Cardiac muscle cell (in vitro differentiated cells and primary cell): ENCODE measurements at regions not wholly inside any gene's neighbourhood (a gene's known extent, or its start where the extent isn't known, plus 50 kb on each side); places are given as distances from the start of the nearest gene placed in this dataset.

Source experiments
- DNase-seq, 2 donors: peaks; one replicate each; pipeline versions ENCODE4 v3.0.0 to v3.0.0-alpha.2; 2010 to 2017; ENCODE audit warnings: low read depth in 1 of 2, low spot score in 1 of 2
- H3K27ac ChIP-seq: fragments of 200-600 bp; sonication (generic); 2 replicates; pipeline ENCODE4 v1.5.1; 2016
- H3K27me3 ChIP-seq: fragments of 200-600 bp; sonication (generic); 2 replicates; pipeline ENCODE4 v1.6.0; 2016; ENCODE audit warnings: control low read depth
- H3K36me3 ChIP-seq: fragments of 200-600 bp; sonication (generic); 2 replicates; pipeline ENCODE4 v1.5.1; 2016; ENCODE audit warnings: control low read depth
- H3K4me1 ChIP-seq: fragments of 200-600 bp; sonication (generic); 2 replicates; pipeline ENCODE4 v1.8.1; 2017; ENCODE audit warnings: low read depth, mild to moderate bottlenecking, mixed run types
- H3K4me3 ChIP-seq: fragments of 200-600 bp; sonication (generic); 2 replicates; pipeline ENCODE4 v1.5.1; 2016; ENCODE audit warnings: mild to moderate bottlenecking
- H3K9me3 ChIP-seq: fragments of 200-600 bp; sonication (generic); 2 replicates; pipeline ENCODE4 v1.5.1; 2017; ENCODE audit warnings: low read depth, mild to moderate bottlenecking, control low read depth
- TF ChIP-seq, protein P1 (sequence below): IDR thresholded peaks from 2 replicates; pipeline ENCODE4 v1.5.1; 2012; ENCODE audit warnings: low read depth, mild to moderate bottlenecking, low read length

- Histone ChIP-seq H3K4me1 (no peaks in the 10 kb centered on the region), H3K36me3 (no peaks in the 10 kb centered on the region), H3K9me3 (no peaks in the 10 kb centered on the region), H3K27ac (no peak overlapping the region), H3K4me3 (no peak overlapping the region), H3K27me3 (peaks cover 30% of the 10 kb centered on the region)
- no peak for DNase-seq
- TF ChIP-seq, protein P1, sequence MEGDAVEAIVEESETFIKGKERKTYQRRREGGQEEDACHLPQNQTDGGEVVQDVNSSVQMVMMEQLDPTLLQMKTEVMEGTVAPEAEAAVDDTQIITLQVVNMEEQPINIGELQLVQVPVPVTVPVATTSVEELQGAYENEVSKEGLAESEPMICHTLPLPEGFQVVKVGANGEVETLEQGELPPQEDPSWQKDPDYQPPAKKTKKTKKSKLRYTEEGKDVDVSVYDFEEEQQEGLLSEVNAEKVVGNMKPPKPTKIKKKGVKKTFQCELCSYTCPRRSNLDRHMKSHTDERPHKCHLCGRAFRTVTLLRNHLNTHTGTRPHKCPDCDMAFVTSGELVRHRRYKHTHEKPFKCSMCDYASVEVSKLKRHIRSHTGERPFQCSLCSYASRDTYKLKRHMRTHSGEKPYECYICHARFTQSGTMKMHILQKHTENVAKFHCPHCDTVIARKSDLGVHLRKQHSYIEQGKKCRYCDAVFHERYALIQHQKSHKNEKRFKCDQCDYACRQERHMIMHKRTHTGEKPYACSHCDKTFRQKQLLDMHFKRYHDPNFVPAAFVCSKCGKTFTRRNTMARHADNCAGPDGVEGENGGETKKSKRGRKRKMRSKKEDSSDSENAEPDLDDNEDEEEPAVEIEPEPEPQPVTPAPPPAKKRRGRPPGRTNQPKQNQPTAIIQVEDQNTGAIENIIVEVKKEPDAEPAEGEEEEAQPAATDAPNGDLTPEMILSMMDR: no peak
These were observed 372.5 kb upstream of the DDHD1 start for GRCh38 chr14:53525608-53526007.

DNA sequence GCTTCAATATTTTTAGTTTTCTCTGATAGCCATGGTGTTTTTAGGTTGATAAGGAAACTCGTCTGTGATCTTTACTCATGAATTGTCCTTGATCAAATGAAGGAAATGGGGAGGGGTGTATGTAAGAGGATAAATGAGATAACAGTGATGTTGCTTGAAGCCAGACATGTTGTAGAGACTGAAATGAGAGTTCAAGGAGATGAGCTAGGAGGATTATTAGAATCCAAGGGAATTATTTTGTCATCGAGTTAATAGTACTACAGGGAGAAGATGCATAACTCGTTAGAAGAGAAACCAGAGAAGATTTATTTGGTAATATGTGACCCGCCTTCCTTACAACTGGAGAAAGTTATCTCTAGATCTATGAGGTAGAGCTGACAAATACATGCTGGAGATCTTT, 371.3 kb upstream of the DDHD1 start:
- TF ChIP-seq, protein P1: no peak
- Histone ChIP-seq H3K4me3 (no peak overlapping the region), H3K36me3 (no peaks in the 10 kb centered on the region), H3K9me3 (no peaks in the 10 kb centered on the region), H3K27me3 (peaks cover 30% of the 10 kb centered on the region), H3K27ac (no peak overlapping the region), H3K4me1 (no peaks in the 10 kb centered on the region)
- DNase-seq: no peak

DNA sequence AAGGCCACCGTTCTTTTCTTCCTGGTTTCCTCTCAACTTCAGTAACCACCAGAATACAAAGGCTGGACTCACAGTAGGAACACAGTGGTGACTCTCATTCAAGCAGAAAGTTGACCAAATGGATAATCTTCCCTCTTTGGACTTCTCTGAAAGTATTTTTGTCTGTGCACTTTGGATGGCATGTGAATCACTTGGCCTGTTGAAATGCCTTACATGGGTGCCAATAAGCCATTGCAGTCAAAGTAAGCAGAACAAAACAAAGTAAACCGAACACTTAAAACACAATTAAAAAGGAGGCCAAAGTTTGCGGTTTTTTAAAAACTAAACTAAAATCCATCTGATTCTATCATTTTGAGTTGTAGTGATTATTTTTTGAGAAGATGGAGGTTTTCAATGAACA, 370.1 kb upstream of the DDHD1 start:
- no peaks in the 10 kb centered on the region for H3K4me1 ChIP-seq
- peaks cover 27% of the 10 kb centered on the region for H3K27me3 ChIP-seq
- no peaks in the 10 kb centered on the region for H3K36me3 ChIP-seq
- H3K4me3 ChIP-seq: no peak overlapping the region
- DNase-seq: no peak
- H3K27ac ChIP-seq: no peak overlapping the region
- TF ChIP-seq, protein P1: no peak
- no peaks in the 10 kb centered on the region for H3K9me3 ChIP-seq

DNA sequence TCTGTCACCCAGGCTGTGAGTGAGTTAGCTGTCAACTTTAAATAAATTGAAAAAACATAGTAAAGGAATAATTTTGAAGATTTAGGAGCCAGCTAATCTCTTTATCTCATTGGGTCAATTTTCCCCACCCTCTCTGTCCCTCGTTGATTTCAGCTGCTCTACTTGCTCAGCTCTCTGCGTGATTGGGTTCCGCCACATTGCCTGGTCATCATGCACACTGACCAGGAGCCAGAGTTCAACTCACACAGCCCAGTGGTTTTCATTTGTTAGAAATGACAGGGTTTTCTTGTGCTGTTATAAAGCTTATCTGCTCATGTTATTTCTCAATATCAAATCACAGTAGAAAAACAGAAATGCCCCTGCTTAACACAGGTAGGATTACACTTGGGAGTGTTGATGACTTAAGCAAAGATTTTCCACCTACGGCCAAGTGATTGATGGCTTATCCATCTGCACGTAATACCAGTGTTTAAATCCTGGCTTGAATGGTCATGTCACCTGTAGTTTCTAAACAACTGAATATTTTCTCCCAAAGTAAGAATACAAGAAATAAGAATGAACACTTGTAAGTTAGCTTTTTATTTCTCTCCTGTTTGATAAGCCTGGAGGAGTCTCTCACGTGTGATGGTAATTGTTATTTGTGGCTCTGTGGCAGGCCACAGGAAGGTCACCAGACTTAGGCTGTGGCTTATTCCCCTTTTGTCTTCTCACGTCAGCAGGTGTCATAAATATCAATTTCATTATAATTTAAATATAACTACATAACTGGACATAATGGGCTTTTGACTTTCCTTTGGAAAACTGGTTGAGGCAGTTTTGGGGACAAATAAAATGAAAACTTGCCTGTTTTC, 367.2 kb upstream of the DDHD1 start:
- Histone ChIP-seq H3K27me3 (peaks cover 28% of the 10 kb centered on the region), H3K27ac (no peak overlapping the region), H3K9me3 (no peaks in the 10 kb centered on the region), H3K4me1 (no peaks in the 10 kb centered on the region), H3K36me3 (no peaks in the 10 kb centered on the region), H3K4me3 (no peak overlapping the region)
- no peak for DNase-seq
- TF ChIP-seq, protein P1: no peak

GRCh38 chr14:53519137-53519536, 366.0 kb upstream of the DDHD1 start:
- Histone ChIP-seq H3K36me3 (no peaks in the 10 kb centered on the region), H3K27ac (no peak overlapping the region), H3K9me3 (no peaks in the 10 kb centered on the region), H3K4me3 (no peak overlapping the region), H3K27me3 (peaks cover 39% of the 10 kb centered on the region), H3K4me1 (no peaks in the 10 kb centered on the region)
- DNase-seq: no peak
- TF ChIP-seq, protein P1: no peak
